ENCODE measurements at regions not wholly inside any gene's neighbourhood (a gene's known extent, or its start where the extent isn't known, plus 50 kb on each side); places are given as distances from the start of the nearest gene placed in this dataset.

DNA sequence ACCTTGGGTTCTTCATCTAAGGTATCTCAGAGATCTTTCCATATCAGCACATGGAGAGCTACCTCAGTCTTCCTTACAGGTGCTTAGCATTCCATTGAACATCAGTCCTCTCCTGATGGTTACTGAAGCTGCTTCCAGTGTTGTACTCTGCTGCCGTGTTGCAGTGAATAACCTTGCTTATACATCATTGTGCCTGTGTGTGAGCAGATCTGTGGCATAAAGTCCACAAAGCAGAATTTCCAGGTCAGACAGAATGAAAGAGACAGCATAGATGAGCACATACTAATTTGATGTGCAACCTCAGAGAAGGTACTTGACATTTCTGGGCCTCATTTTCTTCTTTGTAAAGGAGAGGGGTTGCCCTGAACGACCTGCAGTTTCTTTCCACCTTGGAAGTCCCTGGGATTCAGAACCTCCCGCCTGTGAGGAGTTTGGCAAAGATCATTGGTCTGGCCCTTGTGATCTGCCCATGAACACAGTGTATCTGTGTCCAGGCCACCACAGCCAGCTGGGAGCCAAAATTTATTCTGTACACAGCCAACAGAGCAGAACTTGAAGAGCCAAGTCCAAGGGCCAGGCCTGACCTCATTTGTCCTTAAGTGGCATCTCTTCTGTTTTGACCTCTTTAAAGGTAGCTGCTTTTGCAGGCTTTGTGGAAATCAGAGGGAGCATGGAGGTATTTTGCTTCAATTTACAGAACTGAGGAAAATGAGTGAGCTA lies 57.2 kb upstream of the SLC7A14 start:
- Histone ChIP-seq H3K36me3 (ENCODE audit: control insufficient read depth, insufficient read depth, low read length) (no peaks in the 10 kb centered on the region), H3K4me1 (ENCODE audit: control insufficient read depth, insufficient read depth, low read length) (no peaks in the 10 kb centered on the region), H3K27ac (ENCODE audit: low read length) (no peak overlapping the region), H3K27me3 (ENCODE audit: control insufficient read depth, insufficient read depth, low read length) (no peaks in the 10 kb centered on the region), H3K4me3 (ENCODE audit: low read depth in 2 of 2, low read length in 2 of 2) (no peak overlapping the region), H3K9me3 (ENCODE audit: control insufficient read depth, insufficient read depth, low read depth, low read length) (no peaks in the 10 kb centered on the region)
- ChIA-PET CTCF (no interaction called here), POLR2A (no interaction called here)
- no peak for TF ChIP-seq TCF7L2 (IDR thresholded peaks at IDR 0.05; ENCODE audit: low read depth, low read length)
- TF ChIP-seq, protein P1, sequence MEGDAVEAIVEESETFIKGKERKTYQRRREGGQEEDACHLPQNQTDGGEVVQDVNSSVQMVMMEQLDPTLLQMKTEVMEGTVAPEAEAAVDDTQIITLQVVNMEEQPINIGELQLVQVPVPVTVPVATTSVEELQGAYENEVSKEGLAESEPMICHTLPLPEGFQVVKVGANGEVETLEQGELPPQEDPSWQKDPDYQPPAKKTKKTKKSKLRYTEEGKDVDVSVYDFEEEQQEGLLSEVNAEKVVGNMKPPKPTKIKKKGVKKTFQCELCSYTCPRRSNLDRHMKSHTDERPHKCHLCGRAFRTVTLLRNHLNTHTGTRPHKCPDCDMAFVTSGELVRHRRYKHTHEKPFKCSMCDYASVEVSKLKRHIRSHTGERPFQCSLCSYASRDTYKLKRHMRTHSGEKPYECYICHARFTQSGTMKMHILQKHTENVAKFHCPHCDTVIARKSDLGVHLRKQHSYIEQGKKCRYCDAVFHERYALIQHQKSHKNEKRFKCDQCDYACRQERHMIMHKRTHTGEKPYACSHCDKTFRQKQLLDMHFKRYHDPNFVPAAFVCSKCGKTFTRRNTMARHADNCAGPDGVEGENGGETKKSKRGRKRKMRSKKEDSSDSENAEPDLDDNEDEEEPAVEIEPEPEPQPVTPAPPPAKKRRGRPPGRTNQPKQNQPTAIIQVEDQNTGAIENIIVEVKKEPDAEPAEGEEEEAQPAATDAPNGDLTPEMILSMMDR (IDR thresholded peaks at IDR 0.05): no peak
- no peak for TF ChIP-seq POLR2AphosphoS5 (IDR thresholded peaks at IDR 0.05; ENCODE audit: low read depth, low read length)
- TF ChIP-seq, protein P2, sequence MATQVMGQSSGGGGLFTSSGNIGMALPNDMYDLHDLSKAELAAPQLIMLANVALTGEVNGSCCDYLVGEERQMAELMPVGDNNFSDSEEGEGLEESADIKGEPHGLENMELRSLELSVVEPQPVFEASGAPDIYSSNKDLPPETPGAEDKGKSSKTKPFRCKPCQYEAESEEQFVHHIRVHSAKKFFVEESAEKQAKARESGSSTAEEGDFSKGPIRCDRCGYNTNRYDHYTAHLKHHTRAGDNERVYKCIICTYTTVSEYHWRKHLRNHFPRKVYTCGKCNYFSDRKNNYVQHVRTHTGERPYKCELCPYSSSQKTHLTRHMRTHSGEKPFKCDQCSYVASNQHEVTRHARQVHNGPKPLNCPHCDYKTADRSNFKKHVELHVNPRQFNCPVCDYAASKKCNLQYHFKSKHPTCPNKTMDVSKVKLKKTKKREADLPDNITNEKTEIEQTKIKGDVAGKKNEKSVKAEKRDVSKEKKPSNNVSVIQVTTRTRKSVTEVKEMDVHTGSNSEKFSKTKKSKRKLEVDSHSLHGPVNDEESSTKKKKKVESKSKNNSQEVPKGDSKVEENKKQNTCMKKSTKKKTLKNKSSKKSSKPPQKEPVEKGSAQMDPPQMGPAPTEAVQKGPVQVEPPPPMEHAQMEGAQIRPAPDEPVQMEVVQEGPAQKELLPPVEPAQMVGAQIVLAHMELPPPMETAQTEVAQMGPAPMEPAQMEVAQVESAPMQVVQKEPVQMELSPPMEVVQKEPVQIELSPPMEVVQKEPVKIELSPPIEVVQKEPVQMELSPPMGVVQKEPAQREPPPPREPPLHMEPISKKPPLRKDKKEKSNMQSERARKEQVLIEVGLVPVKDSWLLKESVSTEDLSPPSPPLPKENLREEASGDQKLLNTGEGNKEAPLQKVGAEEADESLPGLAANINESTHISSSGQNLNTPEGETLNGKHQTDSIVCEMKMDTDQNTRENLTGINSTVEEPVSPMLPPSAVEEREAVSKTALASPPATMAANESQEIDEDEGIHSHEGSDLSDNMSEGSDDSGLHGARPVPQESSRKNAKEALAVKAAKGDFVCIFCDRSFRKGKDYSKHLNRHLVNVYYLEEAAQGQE (IDR thresholded peaks at IDR 0.05; ENCODE audit: insufficient read depth in 1 of 2, low read depth in 2 of 2, low read length in 1 of 2): no peak
- no peak for TF ChIP-seq SIN3A (IDR thresholded peaks at IDR 0.05; ENCODE audit: borderline replicate concordance, insufficient read depth, low read depth, low read length)
- DNase-seq (ENCODE audit: low read depth, low spot score): no peak
- intact Hi-C loops (cut with micrococcal nuclease; ENCODE audit: unreplicated experiment) (no loop called here), in situ Hi-C loops (cut with HindIII; ENCODE audit: low pct_unique_long_range_greater_than_20kb, low sequenced_read_pairs) (no loop called here)
- no TSS peak for BruUV-seq (replicated peaks)
- ATAC-seq: no peak

DNA sequence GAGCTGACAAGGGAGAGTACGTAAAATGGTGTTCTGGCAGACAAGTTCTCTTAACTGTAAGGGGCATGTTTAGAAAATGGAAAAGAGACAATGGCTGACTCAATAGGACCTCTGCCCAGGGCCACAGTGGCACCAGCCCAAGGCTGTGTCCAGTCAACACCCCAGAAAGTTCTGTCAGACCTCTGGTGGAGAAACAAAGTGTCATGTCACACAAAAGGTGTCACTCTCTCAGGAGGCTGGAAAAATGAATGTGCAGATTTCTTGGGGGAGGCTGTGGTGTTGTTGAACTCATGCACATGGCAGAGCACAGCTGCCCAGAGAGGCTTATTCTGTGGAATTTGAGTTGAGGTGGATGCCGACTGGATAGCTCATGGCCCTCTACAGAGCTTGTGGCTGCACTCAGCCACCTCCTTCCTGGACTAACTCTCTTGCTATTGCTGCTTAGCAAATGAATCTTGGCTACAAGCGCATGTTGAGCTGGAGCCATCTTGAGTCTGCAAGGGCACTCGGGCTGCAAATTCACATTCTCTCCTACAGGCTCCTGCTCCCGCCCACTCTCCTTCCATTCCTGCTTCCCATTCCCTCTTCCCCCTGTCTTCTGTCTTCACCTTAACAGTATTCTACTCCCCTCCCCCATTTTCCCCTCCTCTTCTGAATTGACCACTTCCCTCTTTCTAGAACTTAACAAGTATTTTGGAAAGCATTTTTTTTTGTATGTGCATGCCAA lies 55.8 kb upstream of the SLC7A14 start:
- in situ Hi-C loops (cut with HindIII; ENCODE audit: low pct_unique_long_range_greater_than_20kb, low sequenced_read_pairs) (no loop called here), intact Hi-C loops (cut with micrococcal nuclease; ENCODE audit: unreplicated experiment) (no loop called here)
- Histone ChIP-seq H3K4me3 (ENCODE audit: low read depth in 2 of 2, low read length in 2 of 2) (no peak overlapping the region), H3K36me3 (ENCODE audit: control insufficient read depth, insufficient read depth, low read length) (no peaks in the 10 kb centered on the region), H3K27ac (ENCODE audit: low read length) (no peak overlapping the region), H3K9me3 (ENCODE audit: control insufficient read depth, insufficient read depth, low read depth, low read length) (no peaks in the 10 kb centered on the region), H3K27me3 (ENCODE audit: control insufficient read depth, insufficient read depth, low read length) (no peaks in the 10 kb centered on the region), H3K4me1 (ENCODE audit: control insufficient read depth, insufficient read depth, low read length) (no peaks in the 10 kb centered on the region)
- ATAC-seq: no peak
- ChIA-PET CTCF (no interaction called here), POLR2A (no interaction called here)
- TF ChIP-seq POLR2AphosphoS5 (IDR thresholded peaks at IDR 0.05; ENCODE audit: low read depth, low read length) (no peak), TCF7L2 (IDR thresholded peaks at IDR 0.05; ENCODE audit: low read depth, low read length) (no peak), SIN3A (IDR thresholded peaks at IDR 0.05; ENCODE audit: borderline replicate concordance, insufficient read depth, low read depth, low read length) (no peak)
- TF ChIP-seq, protein P1 (IDR thresholded peaks at IDR 0.05): no peak
- TF ChIP-seq, protein P2 (IDR thresholded peaks at IDR 0.05; ENCODE audit: insufficient read depth in 1 of 2, low read depth in 2 of 2, low read length in 1 of 2): no peak
- no TSS peak for BruUV-seq (replicated peaks)
- no peak for DNase-seq (ENCODE audit: low read depth, low spot score)

Measured in Panc1 (cell line).